Fibroblast of villous mesenchyme (primary cell): ENCODE measurements at regions not wholly inside any gene's neighbourhood (a gene's known extent, or its start where the extent isn't known, plus 50 kb on each side); places are given as distances from the start of the nearest gene placed in this dataset.
"Not testable (repeated sequence)": the region's sequence is repeated elsewhere in the genome, so short reads cannot be mapped to it uniquely, and the experiment has no call there.

ENCODE experiments used
- DNase-seq: peaks from one replicate; pipeline ENCODE4 v3.0.0-alpha.2; 2010; ENCODE audit warnings: low read depth
- H3K4me3 ChIP-seq: 2 replicates; pipeline ENCODE4 v1.5.1; 2011; ENCODE audit warnings: low read depth, mild to moderate bottlenecking, low read length
- CTCF ChIP-seq: IDR thresholded peaks from 2 replicates; pipeline ENCODE4 v1.5.1; 2012; ENCODE audit warnings: low read depth, mild to moderate bottlenecking, low read length; ENCODE audit not compliant: insufficient read depth

- not testable (repeated sequence) for DNase-seq, H3K4me3 ChIP-seq
- TF ChIP-seq CTCF: peak; percentile 15
Measured at GRCh38 chr3:112695377-112696108, 54.6 kb upstream of the CCDC80 start.

GRCh38 chr3:112694906-112695305, 54.0 kb upstream of the CCDC80 start:
- DNase-seq, H3K4me3 ChIP-seq: not testable (repeated sequence)

GRCh38 chr3:112693186-112693585, 52.2 kb upstream of the CCDC80 start:
- H3K4me3 ChIP-seq: no peak overlapping the region
- TF ChIP-seq CTCF: no peak
- DNase-seq: no peak
